OCI-LY1 (cell line): ENCODE measurements at regions not wholly inside any gene's neighbourhood (a gene's known extent, or its start where the extent isn't known, plus 50 kb on each side); places are given as distances from the start of the nearest gene placed in this dataset.
"Not testable (repeated sequence)": the region's sequence is repeated elsewhere in the genome, so short reads cannot be mapped to it uniquely, and the experiment has no call there.

Source experiments
- H2AFZ ChIP-seq: fragments of 200-600 bp; sonication (generic), shearing (Covaris generic); 2 replicates; pipeline ENCODE4 v1.6.0; 2014; ENCODE audit warnings: antibody characterized with exemption, mild to moderate bottlenecking, low read length
- H3F3A ChIP-seq: fragments of 200-600 bp; sonication (generic), shearing (Covaris generic); 2 replicates; pipeline ENCODE4 v1.6.0; 2014; ENCODE audit warnings: mild to moderate bottlenecking, antibody characterized with exemption, low read length, moderate library complexity; ENCODE audit not compliant: insufficient read depth
- H3K27ac ChIP-seq: fragments of 200-600 bp; sonication (generic); 2 replicates; pipeline ENCODE4 v1.5.1; 2014; ENCODE audit warnings: low read length, mixed run types, mild to moderate bottlenecking, low read depth; ENCODE audit not compliant: poor library complexity, severe bottlenecking
- H3K27me3 ChIP-seq: fragments of 200-600 bp; sonication (generic); 2 replicates; pipeline ENCODE4 v1.6.0; 2014; ENCODE audit warnings: antibody characterized with exemption, mild to moderate bottlenecking, low read length, moderate library complexity; ENCODE audit not compliant: insufficient read depth
- H3K36me3 ChIP-seq: fragments of 200-600 bp; sonication (generic); 2 replicates; pipeline ENCODE4 v1.6.1; 2014; ENCODE audit warnings: mild to moderate bottlenecking, antibody characterized with exemption, low read length, moderate library complexity, mixed read lengths; ENCODE audit not compliant: insufficient read depth
- H3K4me1 ChIP-seq: fragments of 200-600 bp; sonication (generic); 2 replicates; pipeline ENCODE4 v1.5.1; 2014; ENCODE audit warnings: mild to moderate bottlenecking, low read length, moderate library complexity; ENCODE audit not compliant: insufficient read depth, severe bottlenecking
- H3K4me2 ChIP-seq: fragments of 200-600 bp; sonication (generic), shearing (Covaris generic); 2 replicates; pipeline ENCODE4 v1.6.1; 2014; ENCODE audit warnings: low read length
- H3K4me3 ChIP-seq: fragments of 200-600 bp; sonication (generic); 2 replicates; pipeline ENCODE4 v1.5.1; 2014; ENCODE audit warnings: low read length, low read depth, mild to moderate bottlenecking, mixed read lengths; ENCODE audit not compliant: poor library complexity, severe bottlenecking
- H3K79me2 ChIP-seq: fragments of 200-600 bp; shearing (Covaris generic); 2 replicates; pipeline ENCODE4 v1.6.1; 2016; ENCODE audit warnings: mixed run types, low read length, mixed read lengths; ENCODE audit not compliant: insufficient read depth
- H3K9ac ChIP-seq: fragments of 200-600 bp; sonication (generic), shearing (Covaris generic); 2 replicates; pipeline ENCODE4 v1.6.1; 2014; ENCODE audit warnings: mild to moderate bottlenecking, low read length, mixed read lengths
- H3K9me2 ChIP-seq: fragments of 200-600 bp; sonication (generic), shearing (Covaris generic); 2 replicates; pipeline ENCODE4 v1.6.1; 2014; ENCODE audit warnings: low read depth, mild to moderate bottlenecking, low read length, mixed read lengths
- H3K9me3 ChIP-seq: fragments of 200-600 bp; shearing (Covaris generic); 2 replicates; pipeline ENCODE4 v1.6.1; 2014; ENCODE audit warnings: low read length, mixed read lengths
- H4K20me1 ChIP-seq: fragments of 200-600 bp; sonication (generic), shearing (Covaris generic); 2 replicates; pipeline ENCODE4 v1.6.0; 2016; ENCODE audit warnings: mild to moderate bottlenecking, low read length; ENCODE audit not compliant: insufficient read depth
- EZH2 ChIP-seq: fragments of 200-600 bp; sonication (generic), shearing (Covaris generic); IDR thresholded peaks from 2 replicates; pipeline ENCODE4 v1.8.0; 2017; ENCODE audit warnings: borderline replicate concordance, mixed run types, mild to moderate bottlenecking, antibody characterized with exemption, low read length, moderate library complexity, mixed read lengths
- TF ChIP-seq, protein P1 (sequence below): fragments of 200-600 bp; sonication (generic), shearing (Covaris generic); IDR thresholded peaks from 2 replicates; pipeline ENCODE4 v1.5.1; 2017; ENCODE audit warnings: mild to moderate bottlenecking, antibody characterized with exemption, low read length, moderate library complexity, mixed read lengths

DNA sequence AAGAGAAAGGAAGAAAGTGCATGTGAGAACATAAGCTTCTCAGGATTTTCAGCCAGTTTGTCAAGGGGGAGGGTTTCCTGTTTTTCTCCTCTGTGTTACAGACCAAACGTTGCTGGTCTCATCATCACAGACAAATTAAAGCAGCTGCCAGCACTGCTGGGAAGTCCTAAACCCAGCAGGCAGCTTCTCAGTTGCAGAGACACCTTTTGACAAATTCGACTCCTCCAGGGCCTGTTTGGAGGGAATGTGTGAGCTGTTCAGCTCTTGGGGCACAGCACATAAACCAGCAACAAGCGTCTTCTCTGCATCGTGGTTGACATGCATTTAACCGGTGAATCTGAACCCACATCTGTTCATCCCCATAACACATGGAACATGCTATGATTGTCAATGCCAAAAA lies 454.6 kb upstream of the RUNX1 start:
- H3K4me3 ChIP-seq: no peak overlapping the region
- H3K4me2 ChIP-seq: no peak overlapping the region
- H3K36me3 ChIP-seq: no peaks in the 10 kb centered on the region
- no peaks in the 10 kb centered on the region for H3K79me2 ChIP-seq
- no peak overlapping the region for H2AFZ ChIP-seq
- no peaks in the 10 kb centered on the region for H3K4me1 ChIP-seq
- H3K9ac ChIP-seq: no peak overlapping the region
- no peaks in the 10 kb centered on the region for H3K27me3 ChIP-seq
- no peaks in the 10 kb centered on the region for H3F3A ChIP-seq
- TF ChIP-seq, protein P1, sequence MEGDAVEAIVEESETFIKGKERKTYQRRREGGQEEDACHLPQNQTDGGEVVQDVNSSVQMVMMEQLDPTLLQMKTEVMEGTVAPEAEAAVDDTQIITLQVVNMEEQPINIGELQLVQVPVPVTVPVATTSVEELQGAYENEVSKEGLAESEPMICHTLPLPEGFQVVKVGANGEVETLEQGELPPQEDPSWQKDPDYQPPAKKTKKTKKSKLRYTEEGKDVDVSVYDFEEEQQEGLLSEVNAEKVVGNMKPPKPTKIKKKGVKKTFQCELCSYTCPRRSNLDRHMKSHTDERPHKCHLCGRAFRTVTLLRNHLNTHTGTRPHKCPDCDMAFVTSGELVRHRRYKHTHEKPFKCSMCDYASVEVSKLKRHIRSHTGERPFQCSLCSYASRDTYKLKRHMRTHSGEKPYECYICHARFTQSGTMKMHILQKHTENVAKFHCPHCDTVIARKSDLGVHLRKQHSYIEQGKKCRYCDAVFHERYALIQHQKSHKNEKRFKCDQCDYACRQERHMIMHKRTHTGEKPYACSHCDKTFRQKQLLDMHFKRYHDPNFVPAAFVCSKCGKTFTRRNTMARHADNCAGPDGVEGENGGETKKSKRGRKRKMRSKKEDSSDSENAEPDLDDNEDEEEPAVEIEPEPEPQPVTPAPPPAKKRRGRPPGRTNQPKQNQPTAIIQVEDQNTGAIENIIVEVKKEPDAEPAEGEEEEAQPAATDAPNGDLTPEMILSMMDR: no peak
- TF ChIP-seq EZH2: no peak
- no peaks in the 10 kb centered on the region for H4K20me1 ChIP-seq
- no peaks in the 10 kb centered on the region for H3K9me2 ChIP-seq
- H3K9me3 ChIP-seq: no peaks in the 10 kb centered on the region
- no peak overlapping the region for H3K27ac ChIP-seq

DNA sequence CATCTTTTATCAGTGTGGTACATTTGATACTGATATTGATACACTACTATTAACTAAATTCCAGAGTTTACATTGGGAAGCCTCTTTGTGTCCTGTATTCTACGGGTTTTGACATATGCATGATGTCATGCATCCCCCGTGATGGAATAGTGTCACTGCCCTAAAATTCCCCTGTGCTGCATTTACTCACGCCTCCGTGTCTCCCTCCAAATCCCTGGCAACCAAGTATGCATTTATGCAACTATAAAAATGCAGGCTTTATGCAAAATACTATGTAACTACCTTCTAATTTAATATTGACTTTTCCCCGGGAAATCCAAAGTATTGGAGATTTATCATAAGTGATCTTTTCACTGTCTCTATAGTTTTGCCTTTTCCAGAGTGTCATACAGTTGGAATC lies 453.7 kb upstream of the RUNX1 start:
- TF ChIP-seq EZH2: no peak
- TF ChIP-seq, protein P1: no peak
- Histone ChIP-seq H3K27ac (no peak overlapping the region), H3K4me1 (no peaks in the 10 kb centered on the region), H3K9ac (no peak overlapping the region), H4K20me1 (no peaks in the 10 kb centered on the region), H3K4me2 (no peak overlapping the region), H3K9me3 (no peaks in the 10 kb centered on the region), H3K4me3 (no peak overlapping the region), H3K9me2 (no peaks in the 10 kb centered on the region), H3K27me3 (no peaks in the 10 kb centered on the region), H3F3A (no peaks in the 10 kb centered on the region), H3K79me2 (no peaks in the 10 kb centered on the region), H2AFZ (no peak overlapping the region), H3K36me3 (no peaks in the 10 kb centered on the region)

DNA sequence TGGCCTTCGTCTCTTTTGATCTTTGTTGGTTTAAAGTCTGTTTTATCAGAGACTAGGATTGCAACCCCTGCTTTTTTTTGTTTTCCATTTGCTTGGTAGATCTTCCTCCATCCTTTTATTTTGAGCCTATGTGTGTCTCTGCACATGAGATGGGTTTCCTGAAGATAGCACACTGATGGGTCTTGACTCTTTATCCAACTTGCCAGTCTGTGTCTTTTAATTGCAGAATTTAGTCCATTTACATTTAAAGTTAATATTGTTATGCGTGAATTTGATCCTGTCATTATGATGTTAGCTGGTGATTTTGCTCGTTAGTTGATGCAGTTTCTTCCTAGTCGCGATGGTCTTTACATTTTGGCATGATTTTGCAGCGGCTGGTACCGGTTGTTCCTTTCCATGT lies 448.4 kb upstream of the RUNX1 start:
- H2AFZ ChIP-seq, H4K20me1 ChIP-seq, H3K9me2 ChIP-seq, H3K9ac ChIP-seq, H3K4me2 ChIP-seq, H3K27ac ChIP-seq, H3K79me2 ChIP-seq, H3K27me3 ChIP-seq, H3K36me3 ChIP-seq, H3K4me3 ChIP-seq, H3F3A ChIP-seq, H3K4me1 ChIP-seq, H3K9me3 ChIP-seq: not testable (repeated sequence)

DNA sequence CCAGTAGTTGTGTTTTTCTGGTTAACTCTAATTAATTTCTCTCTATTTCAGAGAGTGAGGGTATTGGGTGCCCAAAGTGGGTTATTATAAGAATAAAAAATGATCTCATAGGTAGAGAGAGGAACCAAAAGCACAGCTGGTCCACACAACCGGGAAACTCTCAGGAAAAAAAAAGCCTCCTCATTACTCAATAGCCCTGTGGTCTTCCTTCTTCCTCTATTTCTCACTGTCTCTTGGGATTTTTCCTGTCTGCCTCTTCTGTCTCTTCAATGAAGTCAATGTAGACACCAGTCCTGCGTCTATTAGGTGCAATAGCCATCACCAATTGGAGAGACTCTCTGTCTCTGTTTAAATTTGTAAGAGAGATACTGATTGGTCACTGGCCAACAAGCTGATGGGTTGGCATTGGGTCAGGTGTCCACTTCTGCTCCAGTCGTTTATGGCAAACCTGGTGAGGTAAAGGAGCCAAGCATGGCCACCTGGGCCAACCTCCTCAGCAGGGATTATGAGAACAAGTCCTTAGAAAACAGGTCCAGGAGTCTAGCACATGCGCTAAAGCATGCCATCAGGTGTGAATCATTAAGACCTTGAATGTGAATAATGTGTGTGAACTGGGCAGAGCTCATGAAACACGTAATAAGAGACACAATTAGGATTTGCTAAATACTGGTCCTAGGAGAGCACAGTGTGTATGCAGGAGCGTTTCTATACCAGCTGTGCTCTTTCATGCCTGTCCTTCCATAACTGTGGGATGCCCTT lies 443.0 kb upstream of the RUNX1 start:
- TF ChIP-seq EZH2: no peak
- TF ChIP-seq, protein P1: no peak
- no peak overlapping the region for H3K4me2 ChIP-seq
- no peaks in the 10 kb centered on the region for H3K27me3 ChIP-seq
- no peak overlapping the region for H3K9ac ChIP-seq
- H3K9me2 ChIP-seq: no peaks in the 10 kb centered on the region
- H2AFZ ChIP-seq: no peak overlapping the region
- no peaks in the 10 kb centered on the region for H3F3A ChIP-seq
- H4K20me1 ChIP-seq: no peaks in the 10 kb centered on the region
- H3K36me3 ChIP-seq: no peaks in the 10 kb centered on the region
- no peaks in the 10 kb centered on the region for H3K4me1 ChIP-seq
- no peak overlapping the region for H3K27ac ChIP-seq
- H3K4me3 ChIP-seq: no peak overlapping the region
- H3K79me2 ChIP-seq: no peaks in the 10 kb centered on the region
- H3K9me3 ChIP-seq: no peaks in the 10 kb centered on the region
